ENCODE measurements at regions not wholly inside any gene's neighbourhood (a gene's known extent, or its start where the extent isn't known, plus 50 kb on each side); places are given as distances from the start of the nearest gene placed in this dataset.

GRCh38 chr2:74039611-74040010 lies 54.9 kb downstream of the TET3 start:
- H3K9me3 ChIP-seq (ENCODE audit: control insufficient read depth, insufficient read depth, low read length), result no peaks in the 10 kb centered on the region
- H3K79me2 ChIP-seq (ENCODE audit: control insufficient read depth, low read length), result peaks cover 90% of the 10 kb centered on the region
- no peak overlapping the region for H3K4me3 ChIP-seq (ENCODE audit: low read length)
- H3F3A ChIP-seq (ENCODE audit: control insufficient read depth, insufficient read depth), result peaks cover 8% of the 10 kb centered on the region; the same call in 1 of the 2 replicates
- no peaks in the 10 kb centered on the region for H3K9me2 ChIP-seq (replicated peaks; ENCODE audit: control insufficient read depth, low read length)
- H3K4me2 ChIP-seq (ENCODE audit: low read length), result no peak overlapping the region
- H3K4me1 ChIP-seq (ENCODE audit: control insufficient read depth, low read length), result peaks cover 31% of the 10 kb centered on the region
- H4K20me1 ChIP-seq (ENCODE audit: control insufficient read depth, insufficient read depth, low read depth, low read length), result peaks cover 11% of the 10 kb centered on the region; the same call in 1 of the 2 replicates
- TF ChIP-seq CTCF (IDR thresholded peaks at IDR 0.05; ENCODE audit: low read depth, low read length, poor library complexity, severe bottlenecking) (no peak), EZH2phosphoT487 (IDR thresholded peaks at IDR 0.05; ENCODE audit: borderline replicate concordance, low read length) (no peak)
- H3K27me3 ChIP-seq (ENCODE audit: control insufficient read depth, low read length), result no peaks in the 10 kb centered on the region
- no peak overlapping the region for H3K27ac ChIP-seq (ENCODE audit: low read depth, low read length)
- no peaks in the 10 kb centered on the region for H3K36me3 ChIP-seq (ENCODE audit: control insufficient read depth, low read length)

- H3K4me1 ChIP-seq (ENCODE audit: control insufficient read depth, low read length), result peaks cover 23% of the 10 kb centered on the region
- H3K4me2 ChIP-seq (ENCODE audit: low read length), result no peak overlapping the region
- peaks cover 11% of the 10 kb centered on the region; the same call in 1 of the 2 replicates for H4K20me1 ChIP-seq (ENCODE audit: control insufficient read depth, insufficient read depth, low read depth, low read length)
- no peaks in the 10 kb centered on the region for H3K27me3 ChIP-seq (ENCODE audit: control insufficient read depth, low read length)
- H3K9me2 ChIP-seq (replicated peaks; ENCODE audit: control insufficient read depth, low read length), result no peaks in the 10 kb centered on the region
- peaks cover 6% of the 10 kb centered on the region; the same call in 1 of the 2 replicates for H3F3A ChIP-seq (ENCODE audit: control insufficient read depth, insufficient read depth)
- no peaks in the 10 kb centered on the region for H3K9me3 ChIP-seq (ENCODE audit: control insufficient read depth, insufficient read depth, low read length)
- TF ChIP-seq EZH2phosphoT487 (IDR thresholded peaks at IDR 0.05; ENCODE audit: borderline replicate concordance, low read length) (no peak), CTCF (IDR thresholded peaks at IDR 0.05; ENCODE audit: low read depth, low read length, poor library complexity, severe bottlenecking) (no peak)
- no peak overlapping the region for H3K4me3 ChIP-seq (ENCODE audit: low read length)
- H3K79me2 ChIP-seq (ENCODE audit: control insufficient read depth, low read length), result peaks cover 93% of the 10 kb centered on the region
- H3K36me3 ChIP-seq (ENCODE audit: control insufficient read depth, low read length), result peaks cover 4% of the 10 kb centered on the region; the same call in 1 of the 2 replicates
- H3K27ac ChIP-seq (ENCODE audit: low read depth, low read length), result no peak overlapping the region
Observed at GRCh38 chr2:74041182-74041581, 56.5 kb downstream of the TET3 start.

- Histone ChIP-seq H3K79me2 (ENCODE audit: control insufficient read depth, low read length) (peaks cover 89% of the 10 kb centered on the region), H4K20me1 (ENCODE audit: control insufficient read depth, insufficient read depth, low read depth, low read length) (peaks cover 11% of the 10 kb centered on the region; the same call in 1 of the 2 replicates), H3K4me1 (ENCODE audit: control insufficient read depth, low read length) (peaks cover 18% of the 10 kb centered on the region), H3K36me3 (ENCODE audit: control insufficient read depth, low read length) (peaks cover 7% of the 10 kb centered on the region; the same call in 1 of the 2 replicates), H3K9me3 (ENCODE audit: control insufficient read depth, insufficient read depth, low read length) (no peaks in the 10 kb centered on the region), H3K27me3 (ENCODE audit: control insufficient read depth, low read length) (no peaks in the 10 kb centered on the region), H3K9me2 (replicated peaks; ENCODE audit: control insufficient read depth, low read length) (no peaks in the 10 kb centered on the region), H3K27ac (ENCODE audit: low read depth, low read length) (no peak overlapping the region), H3F3A (ENCODE audit: control insufficient read depth, insufficient read depth) (peaks cover 4% of the 10 kb centered on the region; the same call in 1 of the 2 replicates), H3K4me3 (ENCODE audit: low read length) (no peak overlapping the region), H3K4me2 (ENCODE audit: low read length) (no peak overlapping the region)
- TF ChIP-seq EZH2phosphoT487 (IDR thresholded peaks at IDR 0.05; ENCODE audit: borderline replicate concordance, low read length) (no peak), CTCF (IDR thresholded peaks at IDR 0.05; ENCODE audit: low read depth, low read length, poor library complexity, severe bottlenecking) (no peak)
Observed at GRCh38 chr2:74041726-74042125, 57.0 kb downstream of the TET3 start.
